Spleen (tissue), 7 donors: ENCODE measurements at regions not wholly inside any gene's neighbourhood (a gene's known extent, or its start where the extent isn't known, plus 50 kb on each side); places are given as distances from the start of the nearest gene placed in this dataset.

Experiments
- CTCF ChIP-seq, 11 experiments: fragments of 200-600 bp in 7 of 11; fragments of 450-650 bp in 4 of 11; sonication (generic) in 4 of 11; IDR thresholded peaks in 8 of 11; conservative IDR thresholded peaks in 3 of 11; 1 replicate in 7 of 11; 2 replicates in 4 of 11; pipeline versions ENCODE4 v1.4.0 to v1.8.0; 2016 to 2021; ENCODE audit warnings: antibody characterized with exemption in 11 of 11, inconsistent platforms in 4 of 11, mild to moderate bottlenecking in 1 of 11
- POLR2A ChIP-seq, 3 donors: fragments of 450-650 bp; IDR thresholded peaks; one replicate each; pipeline ENCODE4 v1.5.1; 2017; ENCODE audit warnings: antibody characterized with exemption in 3 of 3, mild to moderate bottlenecking in 1 of 3
- POLR2AphosphoS5 ChIP-seq, 3 donors: sonication (generic); formaldehyde crosslinking; IDR thresholded peaks; one replicate each; pipeline ENCODE4 v1.5.1; 2017; ENCODE audit warnings: antibody characterized with exemption in 3 of 3
- donor health status: DM: no; HTN: no; CAD: no; lungs with moderate emphysema.
- donor health status: DM: no; HTN: no; CAD: no.
- donor health status: DM: no; HTN: no; CAD: no.

DNA sequence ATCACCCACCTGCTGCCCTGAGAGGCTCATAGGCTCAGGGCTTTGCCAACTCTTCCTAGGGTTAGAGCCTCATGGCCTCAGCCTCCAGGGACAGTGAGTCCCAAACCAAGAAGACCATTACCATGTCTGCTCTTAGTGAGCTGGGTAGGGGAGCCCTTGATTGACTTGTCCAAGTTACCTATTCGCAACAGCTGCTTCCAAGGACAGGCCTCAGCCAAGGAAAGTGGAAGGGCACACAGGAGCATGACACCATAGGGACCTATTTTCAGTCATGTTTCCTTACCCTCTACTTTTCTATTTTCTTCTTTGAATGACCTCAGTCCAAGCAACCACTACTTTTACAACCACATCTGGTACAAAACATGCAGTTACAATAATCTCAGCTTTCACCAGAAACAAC lies 81.6 kb downstream of the LBH start:
- TF ChIP-seq CTCF (IDR thresholded peaks at IDR 0.05 in 8 of 11, conservative IDR thresholded peaks at IDR 0.05 in 3 of 11) (no peak), POLR2AphosphoS5 (IDR thresholded peaks at IDR 0.05) (no peak), POLR2A (IDR thresholded peaks at IDR 0.05) (no peak)
